ENCODE measurements at regions not wholly inside any gene's neighbourhood (a gene's known extent, or its start where the extent isn't known, plus 50 kb on each side); places are given as distances from the start of the nearest gene placed in this dataset.
A peak's percentile ranks its signal among the peaks of the same experiment; 100 is the strongest.
"Not testable (repeated sequence)": the region's sequence is repeated elsewhere in the genome, so short reads cannot be mapped to it uniquely, and the experiment has no call there.

DNA sequence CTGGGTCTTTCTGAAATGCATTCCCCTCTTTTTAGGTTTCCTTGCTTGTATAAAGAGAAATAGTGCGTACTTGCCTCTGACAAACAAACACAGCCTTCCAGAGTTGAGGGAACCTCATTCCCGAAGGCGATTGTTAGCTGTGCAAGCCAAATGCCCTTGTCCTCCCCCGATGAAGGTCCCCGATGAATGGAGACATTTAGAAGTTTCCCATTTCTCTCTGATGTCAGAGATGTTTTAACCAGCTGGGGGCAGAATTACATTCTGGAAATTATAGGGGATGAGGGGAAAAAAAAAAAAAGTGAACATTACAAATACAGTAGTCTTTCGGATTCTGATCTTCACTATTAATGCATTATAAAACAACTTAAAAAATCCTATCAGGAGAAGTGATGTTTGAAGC, 366.8 kb downstream of the VRK1 start:
- intact Hi-C loops (cut with DNase I, micrococcal nuclease): no loop called here
- no peak for DNase-seq
- no peak for ATAC-seq

GRCh38 chr14:97166497-97166896, 369.3 kb downstream of the VRK1 start:
- intact Hi-C loops (cut with DNase I, micrococcal nuclease): no loop called here
- ATAC-seq (no peak), DNase-seq (no peak)

DNA sequence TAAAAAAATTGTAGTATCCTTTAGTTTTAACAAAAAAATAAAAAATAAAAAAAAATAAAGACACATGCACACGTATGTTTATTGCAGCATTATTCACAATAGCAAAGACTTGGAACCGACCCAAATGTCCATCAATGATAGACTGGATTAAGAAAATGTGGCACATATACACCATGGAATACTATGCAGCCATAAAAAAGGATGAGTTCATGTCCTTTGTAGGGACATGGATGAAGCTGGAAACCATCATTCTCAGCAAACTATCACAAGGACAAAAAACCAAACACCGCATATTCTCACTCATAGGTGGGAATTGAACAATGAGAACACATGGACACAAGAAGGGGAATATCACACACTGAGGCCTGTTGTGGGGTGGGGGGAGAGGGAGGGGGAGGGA, 370.4 kb downstream of the VRK1 start:
- intact Hi-C loops (cut with DNase I, micrococcal nuclease); DNase-seq; ATAC-seq: not testable (repeated sequence)

GRCh38 chr14:97172644-97173043, 375.5 kb downstream of the VRK1 start:
- intact Hi-C loops (cut with DNase I, micrococcal nuclease): no loop called here
- ATAC-seq: no peak
- no peak for DNase-seq

GRCh38 chr14:97177016-97177415, 379.8 kb downstream of the VRK1 start:
- DNase-seq (no peak), ATAC-seq (peak; percentile 55)
- intact Hi-C loops (cut with DNase I, micrococcal nuclease): no loop called here

GRCh38 chr14:97177635-97178034, 380.5 kb downstream of the VRK1 start:
- ATAC-seq: no peak
- DNase-seq: no peak
- intact Hi-C loops (cut with DNase I, micrococcal nuclease): no loop called here

DNA sequence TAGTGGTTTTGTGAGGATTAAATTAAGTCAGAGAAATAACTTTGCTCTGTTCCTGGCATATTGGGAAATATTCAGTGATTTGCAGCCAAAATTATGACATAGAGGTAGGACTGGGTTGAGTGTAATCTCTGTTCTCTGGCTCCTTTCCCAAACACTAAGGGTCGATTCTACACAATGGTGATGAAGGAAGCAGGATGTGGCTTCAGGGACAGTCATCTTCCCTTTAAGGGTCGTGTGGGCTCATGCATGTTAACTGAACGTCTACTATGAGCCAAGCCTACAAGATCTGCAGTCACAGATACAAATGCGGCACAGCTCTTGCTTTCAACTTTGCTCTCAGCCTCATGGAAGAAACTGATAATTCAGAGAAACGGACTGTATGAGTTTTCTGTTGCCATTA, 381.6 kb downstream of the VRK1 start:
- intact Hi-C loops (cut with DNase I, micrococcal nuclease): no loop called here
- ATAC-seq: no peak

DNA sequence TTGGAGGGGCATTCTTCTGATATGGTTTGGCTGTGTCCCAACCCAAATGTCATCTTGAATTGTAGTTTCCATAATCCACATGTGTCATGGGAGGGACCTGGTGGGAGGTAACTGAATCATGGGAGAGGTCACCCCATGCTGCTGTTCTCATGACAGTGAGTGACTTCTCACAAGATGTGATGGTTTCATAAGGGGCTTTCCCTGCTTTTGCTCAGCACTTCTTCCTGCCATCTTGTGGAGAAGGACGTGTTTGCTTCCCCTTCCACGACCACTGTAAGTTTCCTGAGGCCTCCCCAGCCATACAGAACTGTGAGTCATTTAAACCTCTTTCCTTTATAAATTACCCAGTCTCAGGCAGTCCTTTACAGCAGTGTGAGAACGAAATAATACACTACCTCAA, 382.4 kb downstream of the VRK1 start:
- ATAC-seq (no peak), DNase-seq (no peak)
- intact Hi-C loops (cut with DNase I, micrococcal nuclease): no loop called here

More for the DNA sequence above, 381.6 kb downstream of the VRK1 start:
- DNase-seq: no peak

DNA sequence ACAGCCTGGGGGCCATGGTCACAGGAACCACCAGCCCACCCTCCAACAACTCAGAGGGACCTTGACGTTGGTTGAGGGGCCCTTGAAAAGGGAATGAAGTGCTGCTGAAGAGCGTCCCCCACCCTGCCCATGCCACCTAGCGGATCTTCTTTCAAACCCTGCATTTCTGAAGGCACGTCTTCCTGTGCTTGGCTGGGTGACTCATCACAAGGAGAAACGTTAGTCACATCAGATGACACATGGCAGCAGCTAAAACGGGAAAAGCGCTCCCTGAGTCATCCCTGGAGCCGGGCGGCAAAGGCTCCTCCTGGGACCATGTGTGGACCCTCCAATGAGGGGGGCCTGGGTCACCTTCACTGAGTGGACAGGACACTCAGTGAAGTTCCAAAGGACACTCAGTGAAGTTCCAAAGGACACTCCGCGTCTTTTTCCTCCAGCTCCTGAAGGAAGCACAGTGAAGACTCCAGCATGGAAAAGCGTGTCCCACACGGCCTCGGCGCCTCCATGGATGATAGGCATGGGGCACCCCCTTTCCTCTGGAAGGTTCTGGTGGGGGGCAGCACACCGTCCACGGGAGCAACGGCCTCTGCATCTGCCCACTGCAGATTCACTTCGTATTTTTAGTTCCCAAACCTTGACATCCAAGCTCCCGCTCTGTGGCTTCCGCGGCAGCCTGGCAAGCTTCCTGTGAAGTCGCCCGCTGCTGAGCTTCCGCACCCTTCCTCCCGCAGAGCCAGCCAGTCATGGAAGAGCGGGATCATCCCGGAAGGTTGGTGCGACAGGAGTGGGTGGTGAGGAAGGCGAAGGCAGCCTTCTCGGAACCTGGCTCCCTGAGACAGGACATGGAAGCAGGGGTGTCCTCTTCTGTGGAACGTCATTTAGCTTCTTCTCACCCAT, 383.4 kb downstream of the VRK1 start:
- DNase-seq (no peak), ATAC-seq (no peak)
- intact Hi-C loops (cut with DNase I, micrococcal nuclease): no loop called here

- intact Hi-C loops (cut with DNase I, micrococcal nuclease): no loop called here
- ATAC-seq (no peak), DNase-seq (no peak)
These were observed 388.0 kb downstream of the VRK1 start for GRCh38 chr14:97185186-97185585.

GRCh38 chr14:97187916-97188315, 390.7 kb downstream of the VRK1 start:
- ATAC-seq (no peak), DNase-seq (no peak)
- intact Hi-C loops (cut with DNase I, micrococcal nuclease): no loop called here

DNA sequence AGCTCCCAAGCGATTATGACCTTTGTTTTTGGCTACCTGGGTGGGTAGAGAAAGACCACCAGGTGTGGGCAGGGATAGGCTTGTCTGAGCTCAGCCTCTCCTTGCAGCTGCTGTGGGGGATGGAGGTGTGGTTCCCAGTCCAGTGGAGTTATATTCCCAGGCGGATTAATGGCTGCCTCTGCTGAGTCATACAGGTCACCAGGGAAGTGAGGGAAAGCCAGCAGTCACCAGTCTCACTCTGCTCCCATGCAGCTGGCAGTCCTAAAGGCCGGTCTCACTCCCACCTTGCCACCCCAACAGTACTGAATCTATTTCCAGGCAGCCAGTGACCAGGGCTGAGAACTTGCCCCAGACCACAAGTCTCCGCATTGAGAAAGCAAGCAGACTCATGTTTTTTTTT, 399.2 kb downstream of the VRK1 start:
- DNase-seq: no peak
- intact Hi-C loops (cut with DNase I, micrococcal nuclease): no loop called here
- no peak for ATAC-seq

DNA sequence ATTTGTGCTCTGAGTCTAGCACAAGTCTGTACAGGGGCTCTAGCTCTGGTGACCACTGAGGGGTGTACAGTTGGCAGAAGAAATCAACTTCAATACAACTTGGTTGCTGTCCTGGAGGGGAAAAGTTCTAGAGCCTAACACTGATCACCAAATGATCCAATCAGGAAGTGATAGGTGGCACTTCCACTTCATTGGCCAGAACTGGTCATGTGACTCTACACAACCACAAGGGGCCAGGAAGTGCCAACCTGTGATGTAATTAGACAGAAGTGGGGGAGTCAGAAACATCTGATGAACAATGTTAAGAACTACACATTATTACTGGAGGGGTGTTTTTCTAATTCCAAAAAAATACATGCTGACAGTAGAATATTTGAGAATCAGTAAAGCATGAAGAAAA, 401.6 kb downstream of the VRK1 start:
- intact Hi-C loops (cut with DNase I, micrococcal nuclease): no loop called here
- ATAC-seq (no peak), DNase-seq (no peak)

GRCh38 chr14:97200245-97200644, 403.1 kb downstream of the VRK1 start:
- intact Hi-C loops (cut with DNase I, micrococcal nuclease): no loop called here
- ATAC-seq (no peak), DNase-seq (no peak)

DNA sequence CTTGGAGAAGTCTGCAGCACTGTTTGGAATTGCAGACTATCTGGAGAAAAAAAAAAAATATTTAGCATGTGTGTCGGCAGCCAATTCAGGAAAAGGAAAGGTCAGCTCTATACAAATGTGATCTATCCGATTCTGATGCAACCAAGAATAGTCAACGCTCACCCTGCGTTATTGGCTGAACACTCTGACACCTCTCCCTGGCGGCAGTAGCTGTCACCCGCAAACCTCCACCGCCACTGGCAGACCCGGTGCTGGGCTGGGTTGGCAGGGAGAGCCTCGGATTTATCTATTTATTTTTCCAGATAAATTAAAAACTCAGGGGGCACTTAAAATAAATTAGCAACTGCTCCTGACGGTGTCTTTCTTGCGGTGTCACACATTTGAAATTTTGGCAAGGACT, 409.7 kb downstream of the VRK1 start:
- DNase-seq: no peak
- no peak for ATAC-seq
- intact Hi-C loops (cut with DNase I, micrococcal nuclease): no loop called here

GRCh38 chr14:97210202-97210601, 413.0 kb downstream of the VRK1 start:
- intact Hi-C loops (cut with DNase I, micrococcal nuclease): no loop called here
- ATAC-seq: no peak
- no peak for DNase-seq

GRCh38 chr14:97212399-97212798, 415.2 kb downstream of the VRK1 start:
- no peak for ATAC-seq
- intact Hi-C loops (cut with DNase I, micrococcal nuclease): no loop called here
- DNase-seq: no peak

- no peak for DNase-seq
- intact Hi-C loops (cut with DNase I, micrococcal nuclease): no loop called here
- no peak for ATAC-seq
These were observed 416.5 kb downstream of the VRK1 start for GRCh38 chr14:97213720-97214119.

DNA sequence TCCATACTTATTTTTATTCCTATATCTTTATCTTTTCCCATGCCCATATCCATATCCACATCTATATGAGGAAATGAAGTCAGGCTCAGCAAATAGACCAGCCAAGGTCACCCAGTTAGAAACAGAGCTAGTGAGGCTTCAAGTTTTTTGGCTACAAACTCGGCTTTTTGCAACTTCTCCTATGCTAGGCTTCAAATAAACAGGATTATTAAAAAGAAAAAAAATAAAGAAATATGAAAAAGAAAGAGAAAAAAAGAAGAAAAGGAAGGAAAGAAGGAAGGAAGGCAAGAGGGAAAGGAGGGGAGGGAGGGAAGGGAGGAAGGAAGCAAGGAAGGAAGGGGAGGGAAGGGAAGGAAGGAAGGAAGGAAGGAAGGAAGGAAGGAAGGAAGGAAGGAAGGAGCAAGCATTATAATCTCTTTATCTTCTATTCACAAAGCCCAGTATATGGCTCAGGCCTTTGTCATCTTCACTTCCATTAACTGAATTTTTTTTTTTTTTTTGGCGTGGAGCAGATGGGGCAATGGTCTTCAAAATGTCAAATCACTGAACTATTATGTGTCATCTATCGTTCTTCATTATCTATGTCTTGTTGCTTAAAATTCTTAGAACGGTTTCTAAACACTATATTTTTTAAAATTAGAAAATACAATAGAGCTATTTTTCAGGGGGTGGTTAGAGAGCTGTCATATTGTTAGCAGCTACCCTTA, 418.2 kb downstream of the VRK1 start:
- no peak for DNase-seq
- intact Hi-C loops (cut with DNase I, micrococcal nuclease): no loop called here
- no peak for ATAC-seq

GRCh38 chr14:97217111-97217885, 420.1 kb downstream of the VRK1 start:
- DNase-seq (no peak), ATAC-seq (no peak)
- intact Hi-C loops (cut with DNase I, micrococcal nuclease): no loop called here
